ENCODE measurements at regions not wholly inside any gene's neighbourhood (a gene's known extent, or its start where the extent isn't known, plus 50 kb on each side); places are given as distances from the start of the nearest gene placed in this dataset.

GRCh38 chr3:153260681-153261080, 98.7 kb downstream of the RAP2B start:
- Histone ChIP-seq H3K4me3 (ENCODE audit: low read depth, low read length) (no peak overlapping the region), H3K27me3 (ENCODE audit: control insufficient read depth, insufficient read depth, low read length) (no peaks in the 10 kb centered on the region), H3K36me3 (ENCODE audit: control insufficient read depth, insufficient read depth, low read length) (no peaks in the 10 kb centered on the region)
- DNase-seq (ENCODE audit: low read depth): no peak
- TF ChIP-seq, protein P1, sequence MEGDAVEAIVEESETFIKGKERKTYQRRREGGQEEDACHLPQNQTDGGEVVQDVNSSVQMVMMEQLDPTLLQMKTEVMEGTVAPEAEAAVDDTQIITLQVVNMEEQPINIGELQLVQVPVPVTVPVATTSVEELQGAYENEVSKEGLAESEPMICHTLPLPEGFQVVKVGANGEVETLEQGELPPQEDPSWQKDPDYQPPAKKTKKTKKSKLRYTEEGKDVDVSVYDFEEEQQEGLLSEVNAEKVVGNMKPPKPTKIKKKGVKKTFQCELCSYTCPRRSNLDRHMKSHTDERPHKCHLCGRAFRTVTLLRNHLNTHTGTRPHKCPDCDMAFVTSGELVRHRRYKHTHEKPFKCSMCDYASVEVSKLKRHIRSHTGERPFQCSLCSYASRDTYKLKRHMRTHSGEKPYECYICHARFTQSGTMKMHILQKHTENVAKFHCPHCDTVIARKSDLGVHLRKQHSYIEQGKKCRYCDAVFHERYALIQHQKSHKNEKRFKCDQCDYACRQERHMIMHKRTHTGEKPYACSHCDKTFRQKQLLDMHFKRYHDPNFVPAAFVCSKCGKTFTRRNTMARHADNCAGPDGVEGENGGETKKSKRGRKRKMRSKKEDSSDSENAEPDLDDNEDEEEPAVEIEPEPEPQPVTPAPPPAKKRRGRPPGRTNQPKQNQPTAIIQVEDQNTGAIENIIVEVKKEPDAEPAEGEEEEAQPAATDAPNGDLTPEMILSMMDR (IDR thresholded peaks at IDR 0.05; ENCODE audit: insufficient read depth, low read length, poor library complexity, severe bottlenecking): no peak

GRCh38 chr3:153266619-153267018, 104.6 kb downstream of the RAP2B start:
- Histone ChIP-seq H3K27me3 (ENCODE audit: control insufficient read depth, insufficient read depth, low read length) (no peaks in the 10 kb centered on the region), H3K36me3 (ENCODE audit: control insufficient read depth, insufficient read depth, low read length) (no peaks in the 10 kb centered on the region), H3K4me3 (ENCODE audit: low read depth, low read length) (no peak overlapping the region)
- DNase-seq (ENCODE audit: low read depth): no peak
- TF ChIP-seq, protein P1 (IDR thresholded peaks at IDR 0.05; ENCODE audit: insufficient read depth, low read length, poor library complexity, severe bottlenecking): no peak

DNA sequence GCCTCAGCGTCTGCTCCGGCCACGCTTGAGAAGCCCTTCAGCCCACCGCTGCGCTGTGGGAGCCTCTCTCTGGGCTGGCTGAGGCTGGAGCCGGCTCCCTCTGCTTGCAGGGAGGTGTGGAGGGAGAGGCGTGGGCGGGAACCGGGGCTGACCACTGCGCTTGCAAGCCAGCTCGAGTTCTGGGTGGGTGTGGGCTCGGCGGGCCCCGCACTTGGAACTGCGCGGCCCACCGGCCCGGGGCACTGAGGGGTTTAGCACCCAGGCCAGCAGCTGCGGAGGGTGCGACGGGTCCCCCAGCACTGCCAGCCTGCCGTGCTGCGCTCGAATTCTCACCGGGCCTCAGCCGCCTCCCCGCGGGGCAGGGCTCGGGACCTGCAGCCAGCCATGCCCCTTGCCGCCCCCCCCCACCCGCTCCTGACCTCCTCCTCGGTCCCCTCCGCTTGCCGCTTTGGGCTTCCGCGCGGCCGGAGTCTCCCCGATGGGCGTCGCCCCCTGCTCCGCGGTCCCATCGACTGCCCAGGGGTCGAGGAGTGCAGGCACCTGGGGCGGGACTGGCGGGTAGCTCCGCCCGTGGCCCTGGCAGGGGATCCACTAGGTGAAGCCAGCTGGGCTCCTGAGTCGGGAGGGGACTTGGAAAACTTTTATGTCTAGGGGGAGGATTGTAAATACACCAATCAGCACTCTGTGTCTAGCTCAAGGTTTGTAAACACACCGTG, 106.7 kb downstream of the RAP2B start:
- DNase-seq (ENCODE audit: low read depth): no peak
- H3K36me3 ChIP-seq (ENCODE audit: control insufficient read depth, insufficient read depth, low read length): no peaks in the 10 kb centered on the region
- no peaks in the 10 kb centered on the region for H3K27me3 ChIP-seq (ENCODE audit: control insufficient read depth, insufficient read depth, low read length)
- no peak overlapping the region for H3K4me3 ChIP-seq (ENCODE audit: low read depth, low read length)
- TF ChIP-seq, protein P1 (IDR thresholded peaks at IDR 0.05; ENCODE audit: insufficient read depth, low read length, poor library complexity, severe bottlenecking): no peak

GRCh38 chr3:153269730-153270129, 107.7 kb downstream of the RAP2B start:
- TF ChIP-seq, protein P1 (IDR thresholded peaks at IDR 0.05; ENCODE audit: insufficient read depth, low read length, poor library complexity, severe bottlenecking): no peak
- DNase-seq (ENCODE audit: low read depth): no peak
- Histone ChIP-seq H3K36me3 (ENCODE audit: control insufficient read depth, insufficient read depth, low read length) (no peaks in the 10 kb centered on the region), H3K27me3 (ENCODE audit: control insufficient read depth, insufficient read depth, low read length) (no peaks in the 10 kb centered on the region), H3K4me3 (ENCODE audit: low read depth, low read length) (no peak overlapping the region)

GRCh38 chr3:153273217-153273616, 111.2 kb downstream of the RAP2B start:
- H3K36me3 ChIP-seq (ENCODE audit: control insufficient read depth, insufficient read depth, low read length): no peaks in the 10 kb centered on the region
- no peak for DNase-seq (ENCODE audit: low read depth)
- H3K4me3 ChIP-seq (ENCODE audit: low read depth, low read length): no peak overlapping the region
- TF ChIP-seq, protein P1 (IDR thresholded peaks at IDR 0.05; ENCODE audit: insufficient read depth, low read length, poor library complexity, severe bottlenecking): no peak
- no peaks in the 10 kb centered on the region for H3K27me3 ChIP-seq (ENCODE audit: control insufficient read depth, insufficient read depth, low read length)

Measured in kidney epithelial cell (primary cell).